HG02840 (cell line): ENCODE measurements at regions not wholly inside any gene's neighbourhood (a gene's known extent, or its start where the extent isn't known, plus 50 kb on each side); places are given as distances from the start of the nearest gene placed in this dataset.

Source experiments
- ATAC-seq: cut with Tn5 transposase; IDR thresholded peaks from one replicate; pipeline ENCODE4 v1.9.1; 2021; ENCODE audit warnings: mild to moderate bottlenecking, moderate library complexity, moderate number of reproducible peaks; ENCODE audit not compliant: unreplicated experiment, low FRiP score

DNA sequence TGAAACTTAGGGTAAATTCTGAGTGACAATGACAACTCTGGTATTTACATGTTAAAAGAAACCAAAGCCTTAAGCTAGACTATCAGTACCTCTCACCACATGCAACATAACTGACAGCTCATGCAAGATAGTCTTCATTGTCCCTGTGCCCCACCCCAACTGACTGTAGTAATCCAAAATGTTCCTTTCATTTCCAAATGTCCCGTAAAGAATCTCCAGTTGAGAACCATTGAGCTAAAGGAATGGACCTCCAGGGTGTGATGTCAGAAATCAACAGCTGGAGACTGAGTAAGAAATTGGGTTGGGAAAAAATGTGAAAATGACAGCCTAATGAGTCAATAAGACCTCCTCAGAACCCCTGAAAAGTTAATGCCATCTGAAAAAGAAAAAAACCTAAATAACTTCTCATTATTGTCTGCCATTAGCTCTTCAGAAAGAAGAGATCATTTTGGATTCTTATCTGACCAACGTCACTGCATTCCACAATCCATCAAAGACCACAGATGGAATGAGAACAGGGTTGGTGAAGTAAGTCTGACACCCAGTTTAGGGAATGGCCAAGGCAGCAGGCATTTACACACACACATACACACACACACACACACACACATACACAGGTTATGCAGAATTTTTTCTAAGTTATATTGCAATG is 51.7 kb upstream of the ACVR2A start:
- ATAC-seq = no peak

DNA sequence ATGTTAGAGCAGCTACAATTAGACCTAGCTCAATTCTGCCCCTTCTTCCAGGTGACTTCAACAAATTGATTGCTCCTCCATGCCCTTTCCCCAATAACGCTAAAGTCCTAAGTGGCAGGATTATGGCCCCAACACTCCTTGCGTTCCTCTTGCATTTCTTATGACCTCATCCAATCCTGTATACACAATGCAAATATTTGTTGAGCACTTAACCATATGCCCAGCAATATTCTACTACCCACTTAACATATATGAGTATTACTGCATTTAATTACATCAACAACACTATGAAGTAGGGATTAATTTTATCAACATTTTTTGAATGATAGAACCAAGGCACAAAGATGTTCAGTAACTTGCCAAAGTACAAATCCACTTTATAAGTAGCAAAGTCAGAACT is 54.2 kb upstream of the ACVR2A start:
- no peak for ATAC-seq

DNA sequence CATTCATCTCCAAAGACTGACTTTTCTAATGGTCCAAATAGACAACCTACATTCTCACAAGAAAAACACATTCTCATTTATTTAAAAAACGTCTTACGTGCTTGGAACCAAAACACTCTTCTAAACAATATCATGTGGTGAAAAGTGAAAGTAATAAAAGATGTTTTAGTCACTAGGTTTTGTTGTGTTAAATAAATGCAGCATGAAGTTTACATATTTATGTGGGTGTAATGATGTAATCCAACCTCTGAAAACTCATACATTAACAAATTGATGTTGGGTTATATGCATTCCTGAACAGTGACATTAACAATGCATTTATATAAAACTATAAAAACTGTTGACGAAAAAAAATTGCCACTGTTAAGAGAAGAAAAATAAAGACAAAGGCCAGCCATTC is 55.1 kb upstream of the ACVR2A start:
- ATAC-seq = no peak

DNA sequence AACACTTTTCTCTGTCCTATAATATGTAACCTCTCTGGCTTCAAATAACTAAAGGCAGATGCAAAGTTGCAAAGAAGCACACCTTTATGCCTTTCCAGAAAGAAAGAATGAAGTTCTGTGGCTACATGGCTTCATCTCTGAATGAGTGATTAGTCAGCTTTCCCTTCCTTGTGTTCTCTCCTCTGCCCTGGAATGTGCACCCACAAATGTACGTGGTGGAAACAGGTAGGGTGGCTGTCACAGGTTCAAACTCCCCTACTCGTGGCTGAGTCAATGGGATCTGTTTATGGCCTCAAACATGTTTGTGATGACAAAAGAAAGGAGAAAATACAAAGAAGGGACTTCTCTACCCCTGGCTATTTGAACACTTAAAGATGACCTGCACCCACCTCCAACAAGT is 55.5 kb upstream of the ACVR2A start:
- no peak for ATAC-seq

DNA sequence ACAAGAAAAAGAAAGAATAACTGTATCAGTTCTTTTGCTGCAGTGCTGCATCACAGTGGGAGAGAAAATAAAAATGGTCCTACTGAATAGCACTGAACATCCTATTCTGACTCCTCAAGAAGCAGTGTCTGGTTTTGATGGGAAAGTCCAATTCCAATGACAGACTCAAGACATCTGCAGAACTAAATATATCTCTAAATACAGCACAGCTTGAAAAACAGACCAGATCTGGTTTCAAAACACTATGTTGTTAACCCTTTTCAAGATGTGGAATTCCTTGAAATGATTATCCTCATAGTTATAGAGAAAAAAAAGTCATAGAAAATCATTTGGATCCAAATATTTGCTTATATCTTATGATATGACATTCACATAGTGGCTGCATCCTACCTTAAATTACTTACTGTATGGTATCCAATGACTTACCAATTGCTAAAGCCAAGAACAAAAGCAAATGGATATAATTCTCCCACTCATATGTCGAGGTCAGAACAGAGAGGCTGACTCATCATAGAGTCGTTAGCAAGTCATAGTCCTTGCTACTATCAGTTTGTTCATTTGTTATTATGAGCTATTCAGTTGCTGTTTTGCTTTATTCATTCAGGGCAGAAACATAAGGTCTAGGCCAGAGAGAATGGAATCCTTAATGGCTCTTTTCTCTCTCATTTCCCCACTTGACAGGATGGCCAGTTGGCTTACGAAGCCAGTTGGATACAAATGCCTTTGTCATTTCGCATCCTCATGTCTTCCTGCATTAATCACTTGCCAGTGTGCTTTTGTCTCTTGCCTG is 62.5 kb upstream of the ACVR2A start:
- no peak for ATAC-seq

DNA sequence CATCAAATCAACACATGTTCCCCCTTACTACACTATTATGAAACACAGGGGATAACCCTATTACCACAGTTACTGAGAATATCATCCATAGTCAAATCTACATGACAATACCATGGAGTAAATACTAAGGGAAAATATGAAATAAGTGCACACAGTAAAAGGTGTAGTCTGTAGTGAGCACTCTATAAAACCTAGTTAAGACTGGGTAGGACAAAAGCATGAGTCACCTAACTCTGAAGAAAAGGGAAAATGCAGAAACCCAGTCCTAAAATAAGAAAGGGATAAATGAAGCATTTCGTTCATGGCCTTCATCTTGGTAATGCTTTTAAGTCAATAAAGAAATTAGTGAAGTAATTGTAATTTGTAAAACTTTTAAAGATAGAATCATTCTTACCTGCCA is 65.4 kb upstream of the ACVR2A start:
- ATAC-seq = no peak

DNA sequence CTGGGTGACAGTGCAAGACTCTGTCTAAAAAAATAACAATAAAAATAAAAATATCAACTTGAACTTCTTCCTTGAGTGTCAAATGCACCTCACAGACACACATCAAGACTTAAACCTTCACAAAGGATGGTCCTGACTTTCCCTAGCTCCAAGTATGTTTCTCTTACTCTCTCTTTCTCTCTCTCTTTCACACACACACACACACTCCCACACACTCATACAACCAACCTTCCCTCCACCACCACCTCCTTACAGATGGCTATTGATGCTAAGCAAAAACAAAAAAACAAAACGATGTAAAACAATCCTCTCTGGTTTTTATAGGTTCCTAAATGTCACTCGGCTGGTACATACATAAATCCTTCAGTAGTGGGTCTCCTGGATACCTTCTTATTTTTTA is 67.4 kb upstream of the ACVR2A start:
- ATAC-seq = no peak

DNA sequence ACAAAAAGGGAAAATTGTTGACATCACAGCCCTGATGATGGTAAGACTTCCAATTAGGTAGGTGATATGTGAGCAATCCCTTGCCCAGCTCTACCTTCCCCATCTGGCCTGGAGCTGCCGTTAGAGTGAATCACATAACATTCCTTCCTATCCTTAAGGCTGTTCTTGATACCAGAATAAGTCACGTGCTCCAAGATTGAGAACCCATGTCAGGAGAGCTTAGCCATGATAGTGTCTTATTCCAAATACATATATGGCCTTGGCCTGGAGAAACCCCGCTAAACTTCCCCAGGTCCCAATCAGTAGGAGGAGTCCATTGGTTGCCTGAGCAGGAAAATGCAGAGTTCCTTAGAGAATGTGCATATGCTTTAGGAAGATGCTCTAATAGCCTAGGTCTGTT is 70.0 kb upstream of the ACVR2A start:
- no peak for ATAC-seq

DNA sequence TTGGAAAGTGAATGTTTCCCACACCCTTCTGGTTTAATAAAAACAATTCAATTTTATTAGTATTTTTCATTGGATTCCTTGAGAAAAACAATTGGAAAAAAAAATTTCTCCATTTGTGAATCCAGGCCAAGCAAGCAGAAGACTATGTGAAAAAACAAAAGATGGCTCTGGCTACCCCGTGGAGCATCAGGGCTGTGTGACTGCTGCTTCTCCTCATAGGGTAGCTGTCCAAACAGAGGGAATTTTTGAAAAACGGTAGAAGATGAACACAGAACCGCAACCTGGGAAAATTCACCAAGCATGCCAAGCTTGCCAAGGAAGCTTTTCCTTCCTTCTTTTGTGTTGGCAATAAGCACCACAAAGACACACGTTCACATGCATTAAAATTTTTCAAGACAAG is 71.3 kb upstream of the ACVR2A start:
- no peak for ATAC-seq

DNA sequence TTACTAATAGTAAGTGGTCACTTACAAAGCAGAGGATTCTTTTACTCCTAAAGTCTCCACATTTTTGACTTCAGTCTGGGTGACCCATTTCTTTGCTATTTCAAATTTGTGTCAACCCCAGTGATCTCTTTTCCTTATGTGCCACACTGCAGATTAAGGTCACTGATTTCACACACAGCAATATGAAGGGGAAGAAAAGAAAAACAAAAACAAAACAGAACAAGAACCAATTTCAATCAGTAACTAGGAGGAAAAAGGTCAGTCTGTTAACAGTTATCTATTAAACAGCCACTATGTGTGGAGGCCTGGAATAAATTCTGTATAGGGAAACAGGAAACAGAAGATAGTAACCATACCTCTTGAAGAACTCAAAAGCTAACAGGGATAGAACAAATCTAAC is 72.0 kb upstream of the ACVR2A start:
- ATAC-seq = no peak

DNA sequence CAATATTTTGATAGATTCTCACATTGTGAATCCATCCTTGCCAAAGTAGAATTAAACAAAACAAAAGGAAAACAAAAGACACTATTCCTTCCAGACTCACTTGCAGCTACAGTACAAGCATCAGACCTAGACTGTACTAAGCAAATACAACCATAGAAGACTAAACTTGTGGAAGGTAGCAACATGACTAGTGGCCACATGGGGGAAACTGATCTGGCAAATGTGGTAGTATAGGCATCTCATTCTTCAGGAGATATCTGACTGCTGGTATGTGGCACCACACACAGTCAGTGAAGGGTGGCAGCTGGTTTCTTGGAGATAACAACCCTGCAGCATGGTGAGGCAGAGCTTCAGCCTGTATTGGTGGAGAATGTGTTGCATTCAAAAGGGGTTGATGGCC is 81.0 kb upstream of the ACVR2A start:
- no peak for ATAC-seq

DNA sequence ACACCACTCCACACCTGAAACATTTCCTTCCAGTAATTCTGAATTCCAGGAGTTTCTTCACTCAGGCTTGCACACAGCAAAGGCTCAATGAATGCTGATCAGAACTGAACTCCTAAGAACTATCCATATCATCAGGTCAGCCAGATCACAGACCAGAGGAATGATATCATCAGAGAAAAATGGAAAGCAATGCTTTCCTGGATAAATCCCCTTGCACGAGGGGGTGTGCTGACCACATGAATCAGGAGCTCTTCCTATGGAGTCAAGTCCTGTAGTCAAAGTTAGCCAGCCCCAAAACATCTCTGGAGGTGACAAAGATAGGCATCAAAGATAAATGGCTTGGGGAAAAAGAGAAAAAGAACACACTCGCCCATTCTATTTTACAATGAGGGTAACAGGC is 83.8 kb upstream of the ACVR2A start:
- ATAC-seq = no peak

DNA sequence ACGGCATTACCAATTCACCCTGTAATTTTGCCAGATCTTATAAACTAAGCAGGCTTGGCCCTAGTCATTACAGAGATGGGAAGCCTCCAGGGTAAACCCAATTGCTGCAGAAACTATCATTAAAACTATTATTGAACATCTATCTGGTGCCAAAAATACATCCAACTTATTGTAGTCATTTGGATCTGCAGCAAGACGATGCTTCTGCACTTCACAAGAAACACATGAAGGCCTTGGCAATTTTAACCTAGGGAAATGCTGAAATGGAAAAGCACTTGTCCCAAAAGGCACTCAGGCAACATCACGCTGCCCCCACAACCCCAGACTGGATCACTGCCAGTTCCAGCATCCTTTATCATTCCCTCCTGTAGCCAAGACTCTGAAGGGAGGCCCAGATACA is 85.3 kb upstream of the ACVR2A start:
- ATAC-seq = no peak

DNA sequence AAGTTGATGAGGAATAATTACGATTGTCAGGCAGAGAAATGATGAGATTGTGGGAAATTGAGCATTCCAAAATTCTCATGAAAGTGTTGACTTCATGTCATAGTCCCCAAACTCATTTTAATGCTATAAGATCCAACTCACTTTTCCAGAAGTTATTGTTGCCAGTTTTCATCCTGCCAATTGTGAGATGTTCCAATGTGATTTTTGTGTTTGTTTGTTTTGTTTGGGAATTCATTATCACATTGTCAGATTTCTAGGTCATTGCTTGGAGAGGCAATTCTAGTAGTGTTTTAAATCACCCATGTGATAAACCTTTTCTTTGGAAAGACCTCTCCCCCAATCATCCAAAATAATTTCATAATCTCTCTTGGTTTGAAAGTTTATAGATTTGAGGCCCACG is 86.0 kb upstream of the ACVR2A start:
- ATAC-seq = no peak

DNA sequence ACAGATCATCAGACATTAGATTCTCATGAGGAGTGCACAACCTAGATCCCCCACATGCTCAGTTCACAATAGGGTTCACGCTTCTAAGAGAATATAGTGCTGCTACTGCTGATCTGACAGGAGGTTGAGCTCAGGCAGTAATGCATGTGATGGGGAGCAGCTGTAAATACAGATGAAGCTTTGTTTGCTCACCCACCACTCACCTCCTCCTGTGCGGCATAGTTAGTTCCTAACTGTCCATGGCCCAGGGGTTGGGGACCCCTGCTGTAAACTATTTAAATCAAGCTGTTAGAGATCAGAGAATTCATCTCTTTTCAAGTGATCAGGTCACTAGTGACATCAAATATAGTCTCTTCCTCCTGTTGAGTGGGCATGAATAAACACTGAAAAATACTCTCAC is 88.8 kb upstream of the ACVR2A start:
- no peak for ATAC-seq

DNA sequence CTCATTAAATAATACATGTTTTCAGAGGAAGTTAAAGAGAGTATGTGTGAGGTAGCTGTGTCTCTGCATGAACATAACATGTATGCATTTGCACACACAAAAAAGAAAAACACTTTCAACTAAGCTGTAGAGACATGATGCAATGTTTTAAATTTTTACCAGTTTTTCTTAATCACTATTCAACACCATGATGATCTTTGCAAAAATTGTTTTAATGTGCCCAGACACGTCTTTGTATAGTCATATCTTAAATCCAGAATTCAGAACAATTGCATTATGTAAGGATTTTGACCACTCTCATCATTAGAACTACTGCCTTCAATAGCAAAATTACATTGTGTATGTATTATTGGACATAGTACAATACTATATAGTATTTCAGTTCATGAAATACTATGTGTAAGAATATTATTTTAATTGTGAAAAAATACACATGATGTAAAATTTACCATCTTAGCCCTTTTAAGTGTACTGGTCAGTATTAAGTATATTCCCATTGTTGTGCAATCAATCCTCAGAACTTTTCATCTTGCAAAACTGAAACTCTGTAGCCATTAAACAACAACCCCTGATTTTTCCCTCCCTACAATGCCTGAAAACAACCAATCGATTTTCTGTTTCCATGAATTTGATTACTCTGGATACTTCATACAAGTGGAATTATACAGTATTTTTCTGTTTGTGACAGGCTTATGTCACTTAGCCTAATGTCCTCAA is 104.5 kb upstream of the ACVR2A start:
- ATAC-seq = no peak

DNA sequence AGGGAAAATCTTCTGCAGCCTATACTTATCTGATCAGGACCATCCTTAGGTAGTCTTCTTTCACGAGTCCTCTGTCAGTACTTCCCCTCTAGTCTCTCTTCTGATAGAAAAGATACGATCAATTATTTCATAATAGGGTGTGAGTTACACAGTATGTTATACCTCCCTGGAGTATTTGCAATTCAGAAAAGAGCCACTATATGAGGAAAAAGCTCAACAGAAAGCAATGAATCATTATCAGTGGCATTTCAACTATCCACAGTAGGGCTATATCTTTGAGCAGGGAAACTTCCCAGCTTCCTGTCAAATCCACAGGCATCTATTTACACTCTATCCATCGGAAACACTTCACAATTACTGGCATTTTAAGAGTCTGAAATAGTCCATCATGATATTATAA is 105.3 kb upstream of the ACVR2A start:
- ATAC-seq = no peak

DNA sequence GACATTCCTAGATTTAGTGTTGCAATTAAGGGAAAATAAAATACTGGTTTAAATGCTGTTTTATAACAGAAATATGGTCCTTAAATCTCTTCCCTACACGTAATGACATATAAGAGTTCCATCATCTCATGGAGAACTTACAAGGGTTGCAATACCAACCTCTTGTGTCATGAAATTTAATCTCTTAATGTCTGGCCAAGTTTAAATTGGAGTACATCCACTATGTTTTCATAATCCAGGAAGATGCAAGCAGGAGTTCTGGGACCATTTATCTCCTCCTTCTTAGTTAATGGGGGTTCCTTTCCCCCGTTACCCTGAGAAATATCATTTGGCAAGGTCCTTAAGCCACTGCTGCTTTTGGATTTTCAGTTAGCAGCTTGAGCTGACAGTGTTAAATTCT is 126.0 kb upstream of the ACVR2A start:
- ATAC-seq = no peak

DNA sequence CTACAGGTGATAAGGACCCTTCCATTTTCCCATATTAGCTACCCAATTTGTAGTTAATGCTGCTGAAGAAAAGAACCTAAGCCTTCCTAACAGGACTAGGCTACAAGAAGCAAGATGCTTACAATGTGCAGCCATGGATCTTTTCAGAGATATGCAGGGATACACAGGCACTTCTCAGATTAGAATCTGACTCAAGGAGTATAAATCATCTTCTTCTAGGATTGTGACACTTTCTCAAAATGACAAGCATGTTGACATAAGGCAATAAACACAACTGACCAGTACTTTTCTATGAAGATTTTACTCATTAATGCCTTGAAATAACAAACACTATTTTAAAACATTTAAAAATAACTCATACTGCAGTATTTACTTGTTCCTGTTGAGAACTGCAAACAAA is 127.9 kb upstream of the ACVR2A start:
- ATAC-seq = no peak

DNA sequence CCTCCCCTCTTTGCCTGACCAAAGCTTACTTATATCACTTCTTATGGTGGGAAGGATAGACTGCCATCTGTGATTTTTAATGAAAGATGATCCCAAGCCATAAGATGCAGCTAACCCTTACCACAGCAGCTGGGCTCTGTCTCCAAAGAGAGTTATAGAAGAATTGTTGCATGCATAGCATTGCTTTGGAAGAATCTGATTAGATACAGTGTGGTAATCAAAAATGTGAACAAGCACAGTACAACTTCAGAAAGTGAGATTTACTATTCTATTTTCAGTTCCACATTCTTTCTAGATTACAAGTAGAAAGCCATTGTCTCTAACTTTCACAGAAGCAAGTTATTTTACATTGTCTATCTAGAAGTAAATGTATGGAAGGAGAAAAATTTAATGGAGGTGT is 129.0 kb upstream of the ACVR2A start:
- no peak for ATAC-seq

DNA sequence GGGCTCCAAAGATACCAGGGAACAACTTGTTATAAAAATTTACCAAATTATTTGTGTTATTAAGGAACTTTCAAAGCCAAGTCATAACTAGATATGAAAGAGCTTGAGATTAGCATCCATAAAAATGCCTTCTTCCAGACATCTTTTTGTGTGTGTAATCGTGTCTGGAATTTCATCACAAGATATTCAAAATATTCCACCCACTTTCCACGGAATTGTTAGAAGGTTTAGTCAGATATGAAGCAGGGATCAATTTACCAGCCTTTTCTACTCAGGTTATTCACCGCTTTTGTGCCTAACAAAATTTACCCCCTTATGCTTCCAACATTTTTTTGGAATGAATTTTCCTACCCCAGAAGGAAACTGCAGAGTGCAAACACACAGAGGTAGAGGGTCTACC is 130.2 kb upstream of the ACVR2A start:
- ATAC-seq = no peak

DNA sequence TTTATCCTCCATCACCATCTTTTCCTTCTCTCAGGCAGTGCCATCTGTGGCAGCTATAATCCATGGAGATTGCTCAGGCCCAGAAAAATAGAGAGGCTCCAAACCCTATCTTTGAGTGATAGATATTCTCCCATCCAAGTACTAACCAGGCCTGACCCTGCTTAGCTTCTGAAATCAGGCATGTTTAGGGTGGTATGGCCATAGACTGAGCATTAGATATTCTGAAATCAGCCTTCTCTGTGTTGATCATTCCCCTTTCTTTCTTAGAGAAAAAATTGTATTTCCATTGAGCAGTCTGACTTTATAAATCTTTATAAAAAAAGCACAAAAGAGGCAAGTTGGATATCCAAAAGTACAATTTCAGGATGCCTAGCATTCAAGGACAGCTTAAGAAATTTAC is 131.5 kb upstream of the ACVR2A start:
- no peak for ATAC-seq
